Gastroesophageal sphincter (tissue), 4 donors: ENCODE measurements at regions not wholly inside any gene's neighbourhood (a gene's known extent, or its start where the extent isn't known, plus 50 kb on each side); places are given as distances from the start of the nearest gene placed in this dataset.

Experiments
- ATAC-seq: fragments of 150-250 bp; one replicate; pipeline ENCODE4 v1.9.1; 2016; ENCODE audit warnings: mild to moderate bottlenecking, moderate library complexity
- H3K27ac ChIP-seq, 4 donors: fragments of 200-600 bp; sonication (generic) in 3 of 4; 1 replicate in 3 of 4; 2 replicates in 1 of 4; pipeline ENCODE4 v1.5.1; 2016 to 2019
- H3K27me3 ChIP-seq: fragments of 200-600 bp; sonication (generic); one replicate; pipeline ENCODE4 v1.5.1; 2019
- H3K36me3 ChIP-seq, 2 donors: fragments of 200-600 bp; sonication (generic); one replicate each; pipeline ENCODE4 v1.5.1; 2019; ENCODE audit warnings: control low read depth in 1 of 2
- H3K4me1 ChIP-seq, 3 donors: fragments of 200-600 bp; sonication (generic); 1 replicate in 2 of 3; 2 replicates in 1 of 3; pipeline ENCODE4 v1.5.1; 2016 to 2019; ENCODE audit warnings: control low read depth in 2 of 3
- H3K4me3 ChIP-seq, 2 donors: fragments of 200-600 bp; sonication (generic); one replicate each; pipeline ENCODE4 v1.5.1; 2019; ENCODE audit warnings: mild to moderate bottlenecking in 1 of 2, moderate library complexity in 1 of 2
- H3K9me3 ChIP-seq, 3 donors: fragments of 200-600 bp; sonication (generic); one replicate each; pipeline ENCODE4 v1.5.1; 2017 to 2019; ENCODE audit warnings: control low read depth in 2 of 3
- EP300 ChIP-seq: sonication (generic); formaldehyde crosslinking; IDR thresholded peaks from one replicate; pipeline ENCODE4 v1.6.1; 2017; ENCODE audit warnings: antibody characterized with exemption, mild to moderate bottlenecking
- POLR2A ChIP-seq, 2 donors: fragments of 450-650 bp; IDR thresholded peaks; one replicate each; pipeline ENCODE4 v1.6.1; 2017; ENCODE audit warnings: antibody characterized with exemption in 2 of 2, mild to moderate bottlenecking in 2 of 2, moderate library complexity in 1 of 2
- POLR2AphosphoS5 ChIP-seq: sonication (generic); formaldehyde crosslinking; IDR thresholded peaks from one replicate; pipeline ENCODE4 v1.6.1; 2017; ENCODE audit warnings: antibody characterized with exemption
- WGBS, 2 donors: methylation state at CpG; one replicate each; pipeline ENCODE4 v1.1.5; 2018; ENCODE audit warnings: low coverage in 1 of 2; 5-methylcytosine and 5-hydroxymethylcytosine counted together
- TF ChIP-seq, protein P1 (sequence below), 4 experiments: fragments of 200-600 bp in 2 of 4; fragments of 450-650 bp in 2 of 4; sonication (generic) in 1 of 4; IDR thresholded peaks; one replicate each; pipeline ENCODE4 v1.5.1; 2017 to 2019; ENCODE audit warnings: antibody characterized with exemption in 4 of 4, mild to moderate bottlenecking in 2 of 4, moderate library complexity in 2 of 4

DNA sequence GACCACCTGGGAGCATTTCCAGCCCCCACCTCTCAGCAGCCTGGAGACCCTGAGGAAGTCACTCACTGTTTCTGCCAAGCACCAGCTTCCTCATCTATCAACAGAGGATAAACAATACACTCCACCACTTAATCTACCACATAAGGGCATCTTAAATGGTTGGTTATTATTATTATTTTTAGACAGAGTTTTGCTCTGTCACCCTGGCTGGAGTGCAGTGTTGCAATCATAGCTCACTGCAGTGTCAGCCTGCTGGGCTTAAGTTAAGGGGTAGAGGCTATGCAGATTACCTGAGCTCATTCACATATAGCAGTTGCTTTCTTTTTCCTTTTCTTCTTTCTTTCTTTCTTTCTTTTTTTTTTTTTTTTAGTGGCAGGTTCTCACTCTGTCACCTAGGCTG lies 59.5 kb upstream of the ELN start:
- Histone ChIP-seq H3K27ac (peak overlapping the region in 1 of 4 donors; percentile 33), H3K9me3 (peaks cover 0 to 13% (median 0%) of the 10 kb centered on the region in 3 donors), H3K4me1 (peaks cover 0 to 23% (median 0%) of the 10 kb centered on the region in 3 donors), H3K27me3 (no peaks in the 10 kb centered on the region), H3K36me3 (no peaks in the 10 kb centered on the region), H3K4me3 (no peak overlapping the region)
- TF ChIP-seq EP300: no peak
- peak; percentile 23 for TF ChIP-seq POLR2AphosphoS5
- peak; percentile 58 for ATAC-seq

- Histone ChIP-seq H3K27ac (no peak overlapping the region), H3K4me1 (peaks cover 0 to 34% (median 0%) of the 10 kb centered on the region in 3 donors), H3K9me3 (no peaks in the 10 kb centered on the region), H3K36me3 (no peaks in the 10 kb centered on the region), H3K4me3 (no peak overlapping the region), H3K27me3 (no peaks in the 10 kb centered on the region)
- 95 to 100% methylated on average over 1 to 2 of the region's 4 CpGs for WGBS, 2 donors
- ATAC-seq: no peak
- TF ChIP-seq POLR2A (IDR thresholded peaks at IDR 0.05) (no peak), EP300 (no peak), POLR2AphosphoS5 (no peak)
- TF ChIP-seq, protein P1, sequence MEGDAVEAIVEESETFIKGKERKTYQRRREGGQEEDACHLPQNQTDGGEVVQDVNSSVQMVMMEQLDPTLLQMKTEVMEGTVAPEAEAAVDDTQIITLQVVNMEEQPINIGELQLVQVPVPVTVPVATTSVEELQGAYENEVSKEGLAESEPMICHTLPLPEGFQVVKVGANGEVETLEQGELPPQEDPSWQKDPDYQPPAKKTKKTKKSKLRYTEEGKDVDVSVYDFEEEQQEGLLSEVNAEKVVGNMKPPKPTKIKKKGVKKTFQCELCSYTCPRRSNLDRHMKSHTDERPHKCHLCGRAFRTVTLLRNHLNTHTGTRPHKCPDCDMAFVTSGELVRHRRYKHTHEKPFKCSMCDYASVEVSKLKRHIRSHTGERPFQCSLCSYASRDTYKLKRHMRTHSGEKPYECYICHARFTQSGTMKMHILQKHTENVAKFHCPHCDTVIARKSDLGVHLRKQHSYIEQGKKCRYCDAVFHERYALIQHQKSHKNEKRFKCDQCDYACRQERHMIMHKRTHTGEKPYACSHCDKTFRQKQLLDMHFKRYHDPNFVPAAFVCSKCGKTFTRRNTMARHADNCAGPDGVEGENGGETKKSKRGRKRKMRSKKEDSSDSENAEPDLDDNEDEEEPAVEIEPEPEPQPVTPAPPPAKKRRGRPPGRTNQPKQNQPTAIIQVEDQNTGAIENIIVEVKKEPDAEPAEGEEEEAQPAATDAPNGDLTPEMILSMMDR (IDR thresholded peaks at IDR 0.05): no peak
Measured at GRCh38 chr7:73969991-73970390, 58.0 kb upstream of the ELN start.

GRCh38 chr7:73970801-73971229 lies 57.2 kb upstream of the ELN start:
- H3K27ac ChIP-seq: no peak overlapping the region
- no peak overlapping the region for H3K4me3 ChIP-seq
- H3K9me3 ChIP-seq: no peaks in the 10 kb centered on the region
- H3K4me1 ChIP-seq: peaks cover 0 to 42% (median 0%) of the 10 kb centered on the region in 3 donors
- ATAC-seq: no peak
- no CpG with 5 or more reads among the region's 12 CpGs for WGBS, 2 donors
- H3K27me3 ChIP-seq: no peaks in the 10 kb centered on the region
- no peaks in the 10 kb centered on the region for H3K36me3 ChIP-seq
- TF ChIP-seq EP300 (no peak), POLR2A (IDR thresholded peaks at IDR 0.05) (no peak), POLR2AphosphoS5 (no peak)
- TF ChIP-seq, protein P1 (IDR thresholded peaks at IDR 0.05): no peak

DNA sequence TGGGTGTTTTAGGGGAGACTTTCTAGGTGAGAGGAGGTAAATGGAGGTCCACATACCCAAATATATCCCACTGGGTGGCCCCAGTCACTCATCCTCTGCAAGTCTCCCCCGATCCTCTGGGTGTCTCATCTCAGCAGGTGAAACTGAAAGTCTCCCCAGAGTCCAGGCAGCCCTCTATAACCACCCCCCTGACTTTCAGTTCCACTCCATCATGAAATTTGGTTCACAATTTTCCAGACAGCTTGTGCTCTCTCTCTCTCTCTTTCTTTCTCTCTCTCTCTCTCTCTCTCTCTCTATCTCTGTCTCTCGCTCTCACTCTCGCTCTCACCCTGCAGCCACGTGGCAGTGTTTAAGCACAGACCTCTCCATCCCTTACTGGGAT lies 56.7 kb upstream of the ELN start:
- Histone ChIP-seq H3K27me3 (no peaks in the 10 kb centered on the region), H3K36me3 (no peaks in the 10 kb centered on the region), H3K27ac (no peak overlapping the region), H3K4me1 (peaks cover 0 to 47% (median 0%) of the 10 kb centered on the region in 3 donors), H3K4me3 (no peak overlapping the region), H3K9me3 (no peaks in the 10 kb centered on the region)
- TF ChIP-seq, protein P1 (IDR thresholded peaks at IDR 0.05): no peak
- TF ChIP-seq POLR2A (IDR thresholded peaks at IDR 0.05): no peak
- ATAC-seq: no peak
- WGBS, 2 donors: 57 to 67% methylated on average over 1 to 3 of the region's 4 CpGs

- 67% methylated on average over 6 of the region's 13 CpGs; no CpG with 5 or more reads in 1 of the 2 donors for WGBS, 2 donors
- H3K4me1 ChIP-seq: peaks cover 0 to 52% (median 0%) of the 10 kb centered on the region in 3 donors
- H3K27me3 ChIP-seq: no peaks in the 10 kb centered on the region
- H3K4me3 ChIP-seq: no peak overlapping the region
- ATAC-seq: no peak
- no peaks in the 10 kb centered on the region for H3K36me3 ChIP-seq
- TF ChIP-seq EP300 (no peak), POLR2AphosphoS5 (no peak), POLR2A (IDR thresholded peaks at IDR 0.05) (no peak)
- TF ChIP-seq, protein P1 (IDR thresholded peaks at IDR 0.05): no peak
- no peaks in the 10 kb centered on the region for H3K9me3 ChIP-seq
- no peak overlapping the region for H3K27ac ChIP-seq
Measured at GRCh38 chr7:73971704-73972341, 56.1 kb upstream of the ELN start.
